Endothelial cell of umbilical vein (primary cell): ENCODE measurements at regions not wholly inside any gene's neighbourhood (a gene's known extent, or its start where the extent isn't known, plus 50 kb on each side); places are given as distances from the start of the nearest gene placed in this dataset.
"Not testable (repeated sequence)": the region's sequence is repeated elsewhere in the genome, so short reads cannot be mapped to it uniquely, and the experiment has no call there.

Experiments used
- BruUV-seq: library from RNA; stranded (reverse); fragments of 400-500 nt; replicated peaks from 2 replicates; lab custom pipeline; 2021; lab: Mats Ljungman, UMichigan
- CTCF ChIA-PET: fragments of 300-600, 350-600 bp; sonication (Branson Sonifier 250); formaldehyde crosslinking; loops from one replicate; lab custom pipeline; 2021; ENCODE audit warnings: antibody characterized with exemption, inconsistent platforms; lab: Charles Lee
- POLR2A ChIA-PET: fragments of 300-600, 350-600 bp; sonication (Branson Sonifier 250); formaldehyde crosslinking; loops from one replicate; lab custom pipeline; 2021; ENCODE audit warnings: antibody characterized with exemption, inconsistent platforms; lab: Charles Lee
- DNase-seq: peaks from one replicate; pipeline ENCODE4 v3.0.0-alpha.2; 2011; ENCODE audit warnings: low read depth, low spot score
- FAIRE-seq: peaks from 2 replicates; lab custom pipeline; 2011; peaks lifted over from hg19 to GRCh38; lab: Jason Lieb, UNC
- H2AFZ ChIP-seq: 2 replicates; pipeline ENCODE4 v1.6.0; 2012; ENCODE audit warnings: low read depth, low read length, control low read depth, inconsistent platforms
- H3K27ac ChIP-seq: 2 replicates; pipeline ENCODE4 v1.5.1; 2011; ENCODE audit warnings: low read depth, mild to moderate bottlenecking, control low read depth, low read length, moderate library complexity; ENCODE audit not compliant: insufficient read depth
- H3K27me3 ChIP-seq, 2 experiments: 2 replicates each; pipeline versions ENCODE4 v1.6.0 to v1.6.1; 2011; ENCODE audit warnings: low read length in 2 of 2, mixed read lengths in 1 of 2; ENCODE audit not compliant: control insufficient read depth in 2 of 2, insufficient read depth in 2 of 2
- H3K36me3 ChIP-seq, 2 experiments: 2 replicates in 1 of 2; 3 replicates in 1 of 2; pipeline ENCODE4 v1.5.1; 2011; ENCODE audit warnings: low read length in 2 of 2, mild to moderate bottlenecking in 1 of 2, moderate library complexity in 1 of 2; ENCODE audit not compliant: control insufficient read depth in 2 of 2, insufficient read depth in 2 of 2; ENCODE audit errors: extremely low read depth in 1 of 2
- H3K4me1 ChIP-seq: 3 replicates; pipeline ENCODE4 v1.5.1; 2011; ENCODE audit warnings: mild to moderate bottlenecking, low read length; ENCODE audit not compliant: control insufficient read depth, insufficient read depth; ENCODE audit errors: extremely low read depth
- H3K4me2 ChIP-seq: 2 replicates; pipeline ENCODE4 v1.6.1; 2011; ENCODE audit warnings: low read length, control low read depth, mixed read lengths; ENCODE audit not compliant: insufficient read depth
- H3K4me3 ChIP-seq, 3 experiments: fragments of 200-600 bp in 1 of 3; sonication (generic), shearing (Covaris generic) in 1 of 3; replicated peaks in 1 of 3; 2 replicates each; pipeline ENCODE4 v1.5.1; 2011 to 2016; ENCODE audit warnings: control low read depth in 3 of 3, low read length in 3 of 3, mild to moderate bottlenecking in 2 of 3, inconsistent platforms in 1 of 3, low read depth in 1 of 3, moderate library complexity in 1 of 3; ENCODE audit not compliant: insufficient read depth in 1 of 3
- H3K79me2 ChIP-seq: 2 replicates; pipeline ENCODE4 v1.6.0; 2012; ENCODE audit warnings: low read length, inconsistent platforms; ENCODE audit not compliant: control insufficient read depth, insufficient read depth
- H3K9ac ChIP-seq: replicated peaks from 2 replicates; pipeline ENCODE3; 2011; ENCODE audit warnings: low read length, control low read depth; ENCODE audit not compliant: insufficient read depth; ENCODE audit errors: extremely low read depth
- H3K9me1 ChIP-seq: replicated peaks from 3 replicates; pipeline ENCODE4 v1.6.0; 2011; ENCODE audit warnings: mild to moderate bottlenecking, low read length; ENCODE audit not compliant: control insufficient read depth, insufficient read depth; ENCODE audit errors: extremely low read depth
- H3K9me3 ChIP-seq: replicated peaks from 2 replicates; pipeline ENCODE4 v1.5.1; 2012; ENCODE audit warnings: low read length, inconsistent platforms; ENCODE audit not compliant: control insufficient read depth, insufficient read depth
- H4K20me1 ChIP-seq: replicated peaks from 2 replicates; pipeline ENCODE3; 2011; ENCODE audit warnings: mild to moderate bottlenecking, low read length; ENCODE audit not compliant: control insufficient read depth, insufficient read depth; ENCODE audit errors: extremely low read depth
- CTCF ChIP-seq, 2 donors: IDR thresholded peaks; 1 replicate in 1 of 2; 2 replicates in 1 of 2; pipeline ENCODE4 v1.5.1; 2011; ENCODE audit warnings: low read length in 2 of 2, mild to moderate bottlenecking in 2 of 2, moderate library complexity in 2 of 2, control low read depth in 1 of 2, inconsistent platforms in 1 of 2, low read depth in 1 of 2; ENCODE audit not compliant: insufficient read depth in 1 of 2; ENCODE audit errors: extremely low read depth in 1 of 2
- EZH2 ChIP-seq: IDR thresholded peaks from 2 replicates; pipeline ENCODE4 v1.6.1; 2012; ENCODE audit warnings: borderline replicate concordance, low read depth, mild to moderate bottlenecking, moderate library complexity, low read length, inconsistent platforms; ENCODE audit not compliant: severe bottlenecking
- GATA2 ChIP-seq: IDR thresholded peaks from 2 replicates; pipeline ENCODE4 v1.7.0; 2011; ENCODE audit warnings: low read depth, mild to moderate bottlenecking, moderate library complexity, mixed read lengths, low read length; ENCODE audit not compliant: insufficient read length, insufficient read depth
- JUN ChIP-seq: IDR thresholded peaks from 2 replicates; pipeline ENCODE4 v1.6.1; 2011; ENCODE audit warnings: borderline replicate concordance, low read depth; ENCODE audit not compliant: insufficient read length, insufficient read depth
- MYC ChIP-seq: IDR thresholded peaks from one replicate; pipeline ENCODE4 v1.6.1; 2011; ENCODE audit warnings: mild to moderate bottlenecking, low read depth, low read length
- POLR2A ChIP-seq: IDR thresholded peaks from 2 replicates; pipeline ENCODE4 v1.6.1; 2012; ENCODE audit warnings: low read depth, mild to moderate bottlenecking, control low read depth, low read length
- dilution Hi-C: fragments of 300-500 bp; cut with MboI; formaldehyde crosslinking; loops from one replicate; pipeline ENCODE4 v1.15.0; 2019; ENCODE audit warnings: low sequenced_read_pairs; ENCODE audit not compliant: extremely low pct_ligation_motif_present
- intact Hi-C: fragments of 100-400 bp; cut with micrococcal nuclease; formaldehyde crosslinking; loops from one replicate; pipeline ENCODE4 v1.10.0; 2022
- TF ChIP-seq, protein P1 (sequence below): IDR thresholded peaks from 2 replicates; pipeline ENCODE4 v1.6.1; 2011; ENCODE audit not compliant: insufficient read depth, insufficient read length

GRCh38 chr5:82436291-82436690, 158.1 kb upstream of the RPS23 start:
- Histone ChIP-seq H3K9me1 (no peaks in the 10 kb centered on the region), H4K20me1 (no peaks in the 10 kb centered on the region), H3K36me3 (no peaks in the 10 kb centered on the region), H3K4me2 (no peak overlapping the region), H3K9me3 (no peaks in the 10 kb centered on the region), H2AFZ (no peak overlapping the region), H3K27me3 (no peaks in the 10 kb centered on the region), H3K27ac (no peak overlapping the region), H3K4me1 (no peaks in the 10 kb centered on the region), H3K9ac (no peak overlapping the region), H3K79me2 (no peaks in the 10 kb centered on the region), H3K4me3 (no peak overlapping the region)
- TF ChIP-seq, protein P1, sequence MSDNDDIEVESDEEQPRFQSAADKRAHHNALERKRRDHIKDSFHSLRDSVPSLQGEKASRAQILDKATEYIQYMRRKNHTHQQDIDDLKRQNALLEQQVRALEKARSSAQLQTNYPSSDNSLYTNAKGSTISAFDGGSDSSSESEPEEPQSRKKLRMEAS, result no peak
- TF ChIP-seq CTCF (IDR thresholded peaks at IDR 0.05; ENCODE audit: extremely low read depth in 1 of 2, insufficient read depth in 1 of 2, low read depth in 1 of 2, low read length in 2 of 2) (no peak), EZH2 (no peak), JUN (no peak), GATA2 (no peak), POLR2A (no peak), MYC (no peak)
- FAIRE-seq, result no peak
- BruUV-seq, result no TSS peak
- intact Hi-C loops (no loop called here), dilution Hi-C loops (no loop called here)
- POLR2A ChIA-PET, result no interaction called here
- no peak for DNase-seq
- CTCF ChIA-PET, result no interaction called here

GRCh38 chr5:82434696-82435660, 156.8 kb upstream of the RPS23 start:
- H3K4me3 ChIP-seq, H2AFZ ChIP-seq, H3K79me2 ChIP-seq, BruUV-seq, H3K4me2 ChIP-seq, FAIRE-seq, H3K36me3 ChIP-seq, H3K27me3 ChIP-seq, CTCF ChIA-PET, DNase-seq, H3K27ac ChIP-seq, H3K9me3 ChIP-seq, dilution Hi-C loops, H4K20me1 ChIP-seq, H3K4me1 ChIP-seq, H3K9me1 ChIP-seq, intact Hi-C loops, POLR2A ChIA-PET, H3K9ac ChIP-seq: not testable (repeated sequence)
